GM18505 (cell line): ENCODE measurements at regions not wholly inside any gene's neighbourhood (a gene's known extent, or its start where the extent isn't known, plus 50 kb on each side); places are given as distances from the start of the nearest gene placed in this dataset.
"Not testable (repeated sequence)": the region's sequence is repeated elsewhere in the genome, so short reads cannot be mapped to it uniquely, and the experiment has no call there.

Experiments
- ATAC-seq: cut with Tn5 transposase; IDR thresholded peaks from one replicate; pipeline ENCODE4 v1.9.1; 2021; ENCODE audit not compliant: unreplicated experiment
- POLR2A ChIP-seq: IDR thresholded peaks from 4 replicates; pipeline ENCODE4 v1.6.1; 2011; ENCODE audit warnings: borderline replicate concordance; ENCODE audit not compliant: insufficient read depth, insufficient read length; ENCODE audit errors: extremely low read depth

GRCh38 chr7:46756996-46757395 is 824.9 kb downstream of the TNS3 start:
- no peak for TF ChIP-seq POLR2A

GRCh38 chr7:46756256-46756655 is 825.7 kb downstream of the TNS3 start:
- no peak for TF ChIP-seq POLR2A

More at GRCh38 chr7:46756996-46757395, 824.9 kb downstream of the TNS3 start:
- no peak for ATAC-seq

GRCh38 chr7:46755120-46756034 is 826.5 kb downstream of the TNS3 start:
- no peak for ATAC-seq

More at GRCh38 chr7:46756256-46756655, 825.7 kb downstream of the TNS3 start:
- no peak for ATAC-seq

GRCh38 chr7:46754140-46754720 is 827.7 kb downstream of the TNS3 start:
- no peak for TF ChIP-seq POLR2A
- no peak for ATAC-seq

More at GRCh38 chr7:46755120-46756034, 826.5 kb downstream of the TNS3 start:
- TF ChIP-seq POLR2A, result no peak

GRCh38 chr7:46753662-46754061 is 828.2 kb downstream of the TNS3 start:
- no peak for ATAC-seq
- no peak for TF ChIP-seq POLR2A

GRCh38 chr7:46752881-46753366 is 829.0 kb downstream of the TNS3 start:
- no peak for ATAC-seq
- TF ChIP-seq POLR2A, result no peak

- not testable (repeated sequence) for ATAC-seq
These were observed 829.8 kb downstream of the TNS3 start for GRCh38 chr7:46751927-46752723.

- ATAC-seq, result no peak
- no peak for TF ChIP-seq POLR2A
These were observed 830.4 kb upstream of the IGFBP3 start for GRCh38 chr7:46751471-46751870.

GRCh38 chr7:46750321-46750865 is 829.3 kb upstream of the IGFBP3 start:
- ATAC-seq, result no peak
- TF ChIP-seq POLR2A, result no peak

- no peak for ATAC-seq
- no peak for TF ChIP-seq POLR2A
These were observed 827.0 kb upstream of the IGFBP3 start for GRCh38 chr7:46747869-46748576.

- ATAC-seq, result no peak
- TF ChIP-seq POLR2A, result no peak
These were observed 825.9 kb upstream of the IGFBP3 start for GRCh38 chr7:46746695-46747687.
